HEK293T (cell line): ENCODE measurements at regions not wholly inside any gene's neighbourhood (a gene's known extent, or its start where the extent isn't known, plus 50 kb on each side); places are given as distances from the start of the nearest gene placed in this dataset.
"Not testable (repeated sequence)": the region's sequence is repeated elsewhere in the genome, so short reads cannot be mapped to it uniquely, and the experiment has no call there.

Experiments
- CTCF ChIA-PET: fragments of 350-600 bp; formaldehyde crosslinking; extraction: SDS; loops from one replicate; lab custom pipeline; 2021; ENCODE audit warnings: antibody characterized with exemption, inconsistent platforms; lab: Yijun Ruan, JAX
- POLR2A ChIA-PET: fragments of 350-600 bp; formaldehyde crosslinking; extraction: SDS; loops from one replicate; lab custom pipeline; 2020; ENCODE audit warnings: antibody characterized with exemption, inconsistent platforms; lab: Yijun Ruan, JAX
- DNase-seq: peaks from one replicate; pipeline ENCODE4 v3.0.0; 2012; ENCODE audit warnings: mixed read lengths; ENCODE audit errors: extremely low spot score
- ARNT ChIP-seq: fragments of 450-650 bp; IDR thresholded peaks from 2 replicates; pipeline ENCODE4 v1.6.1; 2017; ENCODE audit warnings: mild to moderate bottlenecking
- BHLHE40 ChIP-seq: fragments of 450-650 bp; IDR thresholded peaks from 2 replicates; pipeline ENCODE4 v1.6.1; 2016; ENCODE audit warnings: mild to moderate bottlenecking, moderate library complexity, borderline replicate concordance
- CTBP1 ChIP-seq: fragments of 450-650 bp; IDR thresholded peaks from 2 replicates; pipeline ENCODE4 v1.6.1; 2016; ENCODE audit warnings: borderline replicate concordance
- ELF4 ChIP-seq: fragments of 450-650 bp; IDR thresholded peaks from 2 replicates; pipeline ENCODE4 v1.6.1; 2017; ENCODE audit warnings: antibody characterized with exemption
- FOXA1 ChIP-seq: fragments of 450-650 bp; IDR thresholded peaks from 2 replicates; pipeline ENCODE4 v1.6.1; 2016; ENCODE audit warnings: mild to moderate bottlenecking
- FOXK2 ChIP-seq: fragments of 450-650 bp; IDR thresholded peaks from 2 replicates; pipeline ENCODE4 v1.6.1; 2016; ENCODE audit warnings: mild to moderate bottlenecking
- FOXM1 ChIP-seq: fragments of 450-650 bp; IDR thresholded peaks from 2 replicates; pipeline ENCODE4 v1.6.1; 2017; ENCODE audit warnings: mild to moderate bottlenecking, borderline replicate concordance
- HDGF ChIP-seq: fragments of 450-650 bp; IDR thresholded peaks from 2 replicates; pipeline ENCODE4 v1.6.1; 2017; ENCODE audit warnings: antibody characterized with exemption, borderline replicate concordance
- L3MBTL2 ChIP-seq: fragments of 450-650 bp; conservative IDR thresholded peaks from 2 replicates; pipeline ENCODE4 v1.6.1; 2016; ENCODE audit warnings: mild to moderate bottlenecking
- LEF1 ChIP-seq: fragments of 450-650 bp; IDR thresholded peaks from 2 replicates; pipeline ENCODE4 v1.6.1; 2017; ENCODE audit warnings: mild to moderate bottlenecking, borderline replicate concordance
- NFRKB ChIP-seq: fragments of 450-650 bp; IDR thresholded peaks from 2 replicates; pipeline ENCODE4 v1.6.1; 2016; ENCODE audit warnings: mild to moderate bottlenecking, moderate library complexity
- SP1 ChIP-seq: fragments of 450-650 bp; IDR thresholded peaks from 2 replicates; pipeline ENCODE4 v1.6.1; 2017
- SUZ12 ChIP-seq: fragments of 450-650 bp; IDR thresholded peaks from 2 replicates; pipeline ENCODE4 v1.6.1; 2016; ENCODE audit warnings: mild to moderate bottlenecking
- TARDBP ChIP-seq: fragments of 450-650 bp; IDR thresholded peaks from 2 replicates; pipeline ENCODE4 v1.6.1; 2016
- ZNF384 ChIP-seq: fragments of 450-650 bp; IDR thresholded peaks from 2 replicates; pipeline ENCODE4 v1.6.1; 2016
- TF ChIP-seq, protein P1 (sequence below): fragments of 450-650 bp; IDR thresholded peaks from 2 replicates; pipeline ENCODE4 v1.6.1; 2016

DNA sequence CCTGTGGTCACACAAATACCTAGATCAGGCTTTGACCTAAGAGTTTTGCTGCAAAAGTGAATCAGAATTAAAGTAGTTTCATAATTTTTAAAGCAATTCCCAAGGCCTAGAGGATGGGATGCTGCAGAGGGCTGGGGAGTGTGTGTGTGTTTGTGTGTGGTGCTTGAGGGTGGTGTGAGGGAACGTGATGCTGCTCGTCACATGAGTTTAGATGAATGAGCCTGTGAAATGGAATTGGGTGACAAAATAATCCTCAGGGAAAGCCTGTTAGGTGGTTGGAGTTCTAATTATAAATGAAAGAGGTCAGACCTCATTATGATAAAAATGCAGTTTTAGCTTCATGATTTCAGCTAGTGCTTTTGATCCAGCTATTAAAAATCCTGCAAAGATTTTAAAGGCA lies 87.5 kb upstream of the TMEM170B start:
- POLR2A ChIA-PET, result no interaction called here
- CTCF ChIA-PET, result no interaction called here

DNA sequence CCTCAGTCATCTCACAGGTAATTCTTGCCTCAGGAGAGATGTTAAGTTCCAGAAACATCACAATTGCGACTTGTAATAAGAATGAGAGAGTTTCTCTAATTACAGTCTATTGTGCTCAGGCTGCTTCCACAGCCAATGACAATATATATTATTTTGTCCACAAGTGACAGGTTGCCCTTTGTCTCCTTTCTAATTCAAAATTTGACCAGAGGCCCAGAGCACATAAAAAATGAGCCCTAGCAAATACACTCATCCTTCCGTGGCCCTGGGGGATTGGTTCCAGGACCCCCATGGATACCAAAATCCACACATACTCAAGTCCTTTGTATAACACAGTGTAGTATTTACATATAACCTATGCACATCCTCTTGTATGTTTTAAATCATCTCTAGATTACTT lies 88.1 kb upstream of the TMEM170B start:
- CTCF ChIA-PET, result no interaction called here
- TF ChIP-seq BHLHE40, result no peak
- TF ChIP-seq ELF4, result no peak
- TF ChIP-seq HDGF, result no peak
- no peak for TF ChIP-seq NFRKB
- no peak for TF ChIP-seq SP1
- TF ChIP-seq L3MBTL2, result no peak
- TF ChIP-seq ZNF384, result no peak
- no peak for TF ChIP-seq LEF1
- no peak for TF ChIP-seq SUZ12
- no peak for TF ChIP-seq ARNT
- TF ChIP-seq TARDBP, result no peak
- TF ChIP-seq FOXM1, result no peak
- TF ChIP-seq, protein P1, sequence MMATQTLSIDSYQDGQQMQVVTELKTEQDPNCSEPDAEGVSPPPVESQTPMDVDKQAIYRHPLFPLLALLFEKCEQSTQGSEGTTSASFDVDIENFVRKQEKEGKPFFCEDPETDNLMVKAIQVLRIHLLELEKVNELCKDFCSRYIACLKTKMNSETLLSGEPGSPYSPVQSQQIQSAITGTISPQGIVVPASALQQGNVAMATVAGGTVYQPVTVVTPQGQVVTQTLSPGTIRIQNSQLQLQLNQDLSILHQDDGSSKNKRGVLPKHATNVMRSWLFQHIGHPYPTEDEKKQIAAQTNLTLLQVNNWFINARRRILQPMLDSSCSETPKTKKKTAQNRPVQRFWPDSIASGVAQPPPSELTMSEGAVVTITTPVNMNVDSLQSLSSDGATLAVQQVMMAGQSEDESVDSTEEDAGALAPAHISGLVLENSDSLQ, result no peak
- TF ChIP-seq CTBP1, result no peak
- no peak for DNase-seq
- POLR2A ChIA-PET, result no interaction called here

More for the DNA sequence above, 87.5 kb upstream of the TMEM170B start:
- no peak for DNase-seq
- no peak for TF ChIP-seq HDGF
- TF ChIP-seq FOXK2, result no peak
- TF ChIP-seq SUZ12, result no peak
- TF ChIP-seq ZNF384, result no peak

DNA sequence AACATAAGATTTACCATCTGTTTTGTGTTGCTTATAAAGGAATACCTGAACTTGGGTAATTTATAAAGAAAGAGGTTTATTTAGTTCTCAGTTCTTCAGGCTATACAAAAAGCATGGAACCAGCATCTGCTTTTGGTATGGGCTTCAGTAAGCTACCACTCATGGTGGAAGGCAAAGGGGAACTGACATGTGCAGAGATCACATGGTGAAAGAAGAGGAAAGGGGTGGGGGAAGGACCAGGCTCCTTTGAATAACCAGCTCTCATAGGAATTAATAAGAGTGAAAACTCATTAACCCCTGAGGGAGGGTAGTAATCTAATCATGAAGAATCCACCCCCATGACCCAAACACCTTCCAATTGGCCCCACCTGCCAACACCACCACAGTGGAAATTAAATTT lies 89.5 kb upstream of the TMEM170B start:
- TF ChIP-seq ARNT, result no peak
- TF ChIP-seq, protein P1, result no peak
- no peak for TF ChIP-seq CTBP1
- no peak for TF ChIP-seq FOXM1
- no peak for TF ChIP-seq NFRKB
- TF ChIP-seq ELF4, result no peak
- TF ChIP-seq FOXA1, result no peak
- TF ChIP-seq TARDBP, result no peak
- no peak for TF ChIP-seq SP1
- no peak for TF ChIP-seq HDGF
- no peak for TF ChIP-seq SUZ12
- TF ChIP-seq LEF1, result no peak
- no peak for TF ChIP-seq L3MBTL2
- no peak for TF ChIP-seq BHLHE40
- TF ChIP-seq FOXK2, result no peak
- no peak for TF ChIP-seq ZNF384
- CTCF ChIA-PET, result no interaction called here
- no peak for DNase-seq
- POLR2A ChIA-PET, result no interaction called here

DNA sequence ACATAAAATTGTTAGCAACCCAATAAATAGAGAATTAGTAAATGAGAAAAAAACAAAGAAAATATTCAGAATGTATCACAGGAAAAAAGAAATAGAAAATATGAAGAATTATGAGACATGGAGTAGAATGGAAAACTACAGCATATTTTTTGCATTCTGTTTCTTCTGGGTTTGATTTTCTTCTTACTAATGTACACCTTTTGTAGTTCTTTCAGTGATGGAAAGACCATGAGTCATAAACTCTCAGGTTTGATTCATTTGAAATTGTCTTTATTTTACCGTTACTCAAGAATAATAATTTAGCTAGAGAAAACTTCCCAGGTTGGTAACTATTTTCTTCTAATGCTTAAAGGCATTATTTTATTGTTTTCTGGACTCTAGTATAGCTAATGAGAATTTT lies 90.3 kb upstream of the TMEM170B start:
- ChIA-PET CTCF (no interaction called here), POLR2A (no interaction called here)
- TF ChIP-seq ELF4 (no peak), ZNF384 (no peak), SP1 (no peak), HDGF (no peak), L3MBTL2 (no peak), SUZ12 (no peak)
- no peak for DNase-seq

DNA sequence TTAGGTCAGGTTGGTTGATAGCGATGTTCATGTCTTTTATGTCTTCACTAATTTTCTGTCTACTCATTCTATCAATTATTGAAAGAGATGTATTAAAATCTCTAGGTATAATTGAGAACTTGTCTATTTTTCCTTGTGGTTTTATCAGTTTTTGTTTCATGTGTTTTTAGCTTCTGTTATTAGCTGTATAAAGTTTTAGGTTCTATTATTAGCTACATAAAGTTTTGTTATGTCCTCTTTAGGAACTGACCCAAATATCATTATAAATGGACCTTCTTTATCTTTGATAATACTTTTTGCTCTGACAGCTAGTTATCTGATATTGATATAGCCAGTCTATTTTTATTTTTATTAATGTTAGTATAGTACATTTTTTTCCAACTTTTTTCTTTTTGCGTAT lies 92.4 kb upstream of the TMEM170B start:
- TF ChIP-seq LEF1, result no peak
- no peak for TF ChIP-seq FOXM1
- no peak for TF ChIP-seq FOXK2
- TF ChIP-seq L3MBTL2, result no peak
- no peak for TF ChIP-seq ELF4
- no peak for TF ChIP-seq ZNF384
- POLR2A ChIA-PET, result no interaction called here
- no peak for DNase-seq
- CTCF ChIA-PET, result no interaction called here

DNA sequence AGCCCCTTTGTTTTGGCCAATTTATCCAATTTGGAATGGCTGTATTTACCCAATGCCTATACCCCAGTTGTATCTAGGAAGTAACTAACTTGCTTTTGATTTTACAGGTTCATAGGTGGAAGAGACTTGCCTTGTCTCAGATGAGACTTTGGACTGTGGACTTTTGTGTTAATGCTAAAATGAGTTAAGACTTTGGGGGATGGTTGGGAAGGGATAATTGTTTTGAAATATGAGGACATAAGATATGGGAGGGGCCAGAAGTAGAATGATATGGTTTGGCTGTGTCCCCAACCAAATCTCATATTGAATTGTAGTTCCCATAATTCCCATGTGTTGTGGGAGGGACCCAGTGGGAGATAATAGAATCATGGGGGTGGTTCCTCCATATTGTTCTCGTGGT lies 94.4 kb upstream of the TMEM170B start:
- DNase-seq, POLR2A ChIA-PET, CTCF ChIA-PET: not testable (repeated sequence)

DNA sequence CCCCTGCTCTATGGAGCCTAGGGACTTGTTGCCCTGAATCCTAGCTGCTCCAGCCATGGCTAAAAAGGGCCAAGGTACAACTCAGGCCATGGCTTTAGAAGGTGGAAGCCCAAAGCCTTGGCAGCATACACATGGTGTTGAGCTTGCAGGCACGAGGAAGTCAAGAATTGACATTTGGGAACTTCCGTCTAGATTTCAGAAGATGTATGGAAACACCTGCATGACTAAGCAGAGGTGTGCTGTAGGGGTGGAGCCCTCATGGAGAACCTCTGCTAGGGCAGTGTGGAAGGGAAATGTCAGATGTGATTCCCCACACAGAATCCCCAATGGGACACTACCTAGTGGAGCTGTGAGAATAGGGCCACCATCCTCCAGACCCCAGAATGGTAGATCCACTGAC lies 95.1 kb upstream of the TMEM170B start:
- TF ChIP-seq ARNT (no peak), FOXA1 (no peak), NFRKB (no peak), LEF1 (no peak), FOXM1 (no peak), SP1 (no peak), ZNF384 (no peak), FOXK2 (no peak), HDGF (no peak), ELF4 (no peak), BHLHE40 (no peak), TARDBP (no peak), L3MBTL2 (no peak), SUZ12 (no peak), CTBP1 (no peak)
- TF ChIP-seq, protein P1, result no peak
- no peak for DNase-seq
- CTCF ChIA-PET, result no interaction called here
- POLR2A ChIA-PET, result no interaction called here
